K562 (cell line): ENCODE measurements at regions not wholly inside any gene's neighbourhood (a gene's known extent, or its start where the extent isn't known, plus 50 kb on each side); places are given as distances from the start of the nearest gene placed in this dataset.

Experiments
- ATAC-seq: fragments of 200-7000 bp; cut with Tn5 transposase; 3 replicates; pipeline ENCODE4 v1.9.1; 2020; ENCODE audit warnings: moderate library complexity
- BruUV-seq: library from RNA; stranded (reverse); fragments of 400-500 nt; replicated peaks from 2 replicates; lab custom pipeline; 2021; lab: Mats Ljungman, UMichigan
- CTCF ChIA-PET: fragments of 300-600 bp; formaldehyde crosslinking; extraction: SDS; loops from one replicate; lab custom pipeline; 2021; ENCODE audit warnings: low intra/inter-chr PET ratio; lab: Yijun Ruan, JAX
- POLR2A ChIA-PET: fragments of 300-600, 350-650 bp; sonication (Branson Sonifier 250); formaldehyde crosslinking; extraction: SDS; loops from one replicate; lab custom pipeline; 2021; ENCODE audit warnings: antibody characterized with exemption, inconsistent platforms; lab: Yijun Ruan, JAX
- DNase-seq, 4 experiments: peaks; one replicate each; pipeline versions ENCODE4 v3.0.0 to v3.0.0-alpha.2; 2011 to 2018; ENCODE audit warnings: low spot score in 3 of 4, mixed read lengths in 3 of 4; ENCODE audit errors: extremely low read depth in 1 of 4
- FAIRE-seq: peaks from 2 replicates; lab custom pipeline; 2011; peaks lifted over from hg19 to GRCh38; lab: Jason Lieb, UNC
- H2AFZ ChIP-seq: 2 replicates; pipeline ENCODE4 v1.6.0; 2011; ENCODE audit warnings: low read depth, low read length, control low read depth, inconsistent platforms
- H3K27ac ChIP-seq: fragments of 200-600 bp; 3 replicates; pipeline ENCODE4 v1.8.0; 2011; ENCODE audit warnings: low read depth, mild to moderate bottlenecking, control low read depth, inconsistent platforms, low read length, moderate library complexity, mixed read lengths; ENCODE audit errors: extremely low read depth
- H3K27me3 ChIP-seq, 2 experiments: fragments of 300-600 bp in 1 of 2; 2 replicates in 1 of 2; 3 replicates in 1 of 2; pipeline versions ENCODE4 v1.6.0 to v1.8.0; 2011; ENCODE audit warnings: inconsistent platforms in 2 of 2, low read length in 2 of 2, mild to moderate bottlenecking in 1 of 2, mixed read lengths in 1 of 2, moderate library complexity in 1 of 2; ENCODE audit not compliant: control insufficient read depth in 2 of 2, insufficient read depth in 2 of 2
- H3K36me3 ChIP-seq: fragments of 300-600 bp; 3 replicates; pipeline ENCODE4 v1.8.0; 2011; ENCODE audit warnings: mild to moderate bottlenecking, low read length, inconsistent platforms; ENCODE audit not compliant: control insufficient read depth, insufficient read depth
- H3K4me1 ChIP-seq, 2 experiments: fragments of 200-600 bp in 1 of 2; replicated peaks in 1 of 2; 2 replicates in 1 of 2; 3 replicates in 1 of 2; pipeline versions ENCODE4 v1.5.1 to v1.8.0; 2011; ENCODE audit warnings: inconsistent platforms in 2 of 2, low read length in 2 of 2, mild to moderate bottlenecking in 1 of 2, mixed read lengths in 1 of 2, moderate library complexity in 1 of 2; ENCODE audit not compliant: control insufficient read depth in 2 of 2, insufficient read depth in 2 of 2
- H3K4me2 ChIP-seq: 2 replicates; pipeline ENCODE4 v1.6.1; 2011; ENCODE audit warnings: low read length, control low read depth, inconsistent platforms, mixed read lengths; ENCODE audit not compliant: insufficient read depth
- H3K4me3 ChIP-seq: fragments of 200-600 bp; sonication (generic), shearing (Covaris generic); 2 replicates; pipeline ENCODE4 v1.5.1; 2016; ENCODE audit warnings: control low read depth, inconsistent platforms
- H3K79me2 ChIP-seq: fragments of 200-600 bp; 3 replicates; pipeline ENCODE4 v1.8.0; 2011; ENCODE audit warnings: low read length, inconsistent platforms; ENCODE audit not compliant: control insufficient read depth, insufficient read depth
- H3K9ac ChIP-seq, 2 experiments: 2 replicates each; pipeline versions ENCODE4 v1.6.0 to v1.6.1; 2011; ENCODE audit warnings: low read depth in 2 of 2, low read length in 2 of 2, control low read depth in 1 of 2, inconsistent platforms in 1 of 2, mild to moderate bottlenecking in 1 of 2, mixed read lengths in 1 of 2; ENCODE audit not compliant: insufficient read depth in 1 of 2
- H3K9me1 ChIP-seq: one replicate; pipeline ENCODE4 v1.6.0; 2011; ENCODE audit warnings: inconsistent platforms, mild to moderate bottlenecking, low read length, moderate library complexity; ENCODE audit not compliant: control insufficient read depth, insufficient read depth
- H3K9me3 ChIP-seq: replicated peaks from 2 replicates; pipeline ENCODE4 v1.5.1; 2011; ENCODE audit warnings: low read depth, low read length, inconsistent platforms; ENCODE audit not compliant: control insufficient read depth, insufficient read depth
- H4K20me1 ChIP-seq: replicated peaks from 2 replicates; pipeline ENCODE4 v1.6.1; 2011; ENCODE audit warnings: low read length, inconsistent platforms, mixed read lengths; ENCODE audit not compliant: control insufficient read depth, insufficient read depth
- CEBPB ChIP-seq: fragments of 450-650 bp; IDR thresholded peaks from 2 replicates; pipeline ENCODE4 v1.6.1; 2016; ENCODE audit warnings: missing genetic modification characterization, missing compliant biosample characterization
- HMBOX1 ChIP-seq: sonication (generic); IDR thresholded peaks from 2 replicates; pipeline ENCODE4 v1.6.1; 2016
- JUNB ChIP-seq: fragments of 450-650 bp; formaldehyde crosslinking; conservative IDR thresholded peaks from 2 replicates; pipeline ENCODE4 v1.4.0; 2020; ENCODE audit warnings: mild to moderate bottlenecking
- MEIS2 ChIP-seq: fragments of 450-650 bp; IDR thresholded peaks from 2 replicates; pipeline ENCODE4 v1.6.1; 2014; ENCODE audit warnings: mild to moderate bottlenecking; ENCODE audit not compliant: partially characterized antibody
- PBX2 ChIP-seq, 2 experiments: IDR thresholded peaks in 1 of 2; conservative IDR thresholded peaks in 1 of 2; 2 replicates each; pipeline ENCODE4 v1.6.1; 2016; ENCODE audit warnings: low read depth in 2 of 2, mild to moderate bottlenecking in 1 of 2, missing compliant biosample characterization in 1 of 2, missing genetic modification characterization in 1 of 2, moderate library complexity in 1 of 2
- PKNOX1 ChIP-seq: fragments of 450-650 bp; IDR thresholded peaks from 2 replicates; pipeline ENCODE4 v1.6.1; 2016
- POLR2B ChIP-seq: fragments of 450-650 bp; IDR thresholded peaks from 2 replicates; pipeline ENCODE4 v1.6.1; 2018; ENCODE audit warnings: low read depth; ENCODE audit not compliant: partially characterized antibody
- TCF7 ChIP-seq: sonication (generic); IDR thresholded peaks from 2 replicates; pipeline ENCODE4 v1.6.1; 2016; ENCODE audit warnings: antibody characterized with exemption, borderline replicate concordance
- ZNF184 ChIP-seq: sonication (generic); formaldehyde crosslinking; IDR thresholded peaks from 2 replicates; pipeline ENCODE4 v1.5.0; 2020; ENCODE audit warnings: missing genetic modification reagents
- WGBS: fragments of 100-300 bp; shearing (Covaris generic); methylation state at CpG from one replicate; pipeline ENCODE4 v1.1.6; 2016; ENCODE audit warnings: low coverage, mixed read lengths; ENCODE audit not compliant: insufficient coverage; ENCODE audit errors: missing lambda C conversion rate; 5-methylcytosine and 5-hydroxymethylcytosine counted together
- in situ Hi-C: fragments of 300-500 bp; cut with MboI; formaldehyde crosslinking; loops from 4 replicates; pipeline ENCODE4 v1.15.0; 2018; ENCODE audit warnings: inconsistent platforms, mixed read lengths
- intact Hi-C: fragments of 100-400 bp; cut with micrococcal nuclease; formaldehyde crosslinking; loops from 2 replicates; pipeline ENCODE4 v1.14.2; 2022
- TF ChIP-seq, protein P1 (sequence below): fragments of 250-450 bp; sonication (Bioruptor Pico); IDR thresholded peaks from 2 replicates; pipeline ENCODE4 v1.9.0; 2021; ENCODE audit warnings: mild to moderate bottlenecking
- TF ChIP-seq, protein P2 (sequence below): sonication (generic); formaldehyde crosslinking; IDR thresholded peaks from 2 replicates; pipeline ENCODE4 v1.8.0; 2022; ENCODE audit warnings: mild to moderate bottlenecking, missing genetic modification reagents

GRCh38 chr17:53765129-53765528 is 57.6 kb upstream of the KIF2B start:
- H2AFZ ChIP-seq, result 0 out of 2 replicates have a peak overlapping the region, but pooled peaks have one; percentile 17
- no peaks in the 10 kb centered on the region for H3K9me1 ChIP-seq
- intact Hi-C loops, result no loop called here
- peak; percentile 52 for FAIRE-seq
- H3K4me1 ChIP-seq, result peaks cover 0 to 3% of the 10 kb centered on the region in 2 experiments; a peak in 2 of 5 replicates
- no peaks in the 10 kb centered on the region for H3K36me3 ChIP-seq
- H3K9ac ChIP-seq, result no peak overlapping the region
- ATAC-seq, result peak; percentile 87
- H3K79me2 ChIP-seq, result no peaks in the 10 kb centered on the region
- no peaks in the 10 kb centered on the region for H4K20me1 ChIP-seq
- no TSS peak for BruUV-seq
- 5% methylated on average over 2 of the region's 2 CpGs for WGBS
- ChIA-PET CTCF (no interaction called here), POLR2A (no interaction called here)
- H3K4me3 ChIP-seq, result no peak overlapping the region
- peak in 2 of 4 experiments; percentile 48 to 64 for DNase-seq
- in situ Hi-C loops, result loop anchor here (10.0 kb wide), 1 partner anchor 1110 kb away; no protein-coding TSS in a partner anchor
- no peaks in the 10 kb centered on the region for H3K27me3 ChIP-seq
- H3K4me2 ChIP-seq, result no peak overlapping the region
- no peak overlapping the region for H3K27ac ChIP-seq
- no peaks in the 10 kb centered on the region for H3K9me3 ChIP-seq
- TF ChIP-seq, protein P1, sequence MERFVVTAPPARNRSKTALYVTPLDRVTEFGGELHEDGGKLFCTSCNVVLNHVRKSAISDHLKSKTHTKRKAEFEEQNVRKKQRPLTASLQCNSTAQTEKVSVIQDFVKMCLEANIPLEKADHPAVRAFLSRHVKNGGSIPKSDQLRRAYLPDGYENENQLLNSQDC (CRISPR knock-in tag), result no peak
- TF ChIP-seq CEBPB (tag), result peak; percentile 80
- no peak for TF ChIP-seq ZNF184 (CRISPR knock-in tag)
- no peak for TF ChIP-seq JUNB (CRISPR knock-in tag)
- TF ChIP-seq TCF7, result no peak
- no peak for TF ChIP-seq POLR2B
- peak; percentile 93 for TF ChIP-seq MEIS2
- peak; percentile 46; the same call in 1 of the 2 replicates for TF ChIP-seq HMBOX1
- TF ChIP-seq PKNOX1, result peak; percentile 89
- TF ChIP-seq, protein P2, sequence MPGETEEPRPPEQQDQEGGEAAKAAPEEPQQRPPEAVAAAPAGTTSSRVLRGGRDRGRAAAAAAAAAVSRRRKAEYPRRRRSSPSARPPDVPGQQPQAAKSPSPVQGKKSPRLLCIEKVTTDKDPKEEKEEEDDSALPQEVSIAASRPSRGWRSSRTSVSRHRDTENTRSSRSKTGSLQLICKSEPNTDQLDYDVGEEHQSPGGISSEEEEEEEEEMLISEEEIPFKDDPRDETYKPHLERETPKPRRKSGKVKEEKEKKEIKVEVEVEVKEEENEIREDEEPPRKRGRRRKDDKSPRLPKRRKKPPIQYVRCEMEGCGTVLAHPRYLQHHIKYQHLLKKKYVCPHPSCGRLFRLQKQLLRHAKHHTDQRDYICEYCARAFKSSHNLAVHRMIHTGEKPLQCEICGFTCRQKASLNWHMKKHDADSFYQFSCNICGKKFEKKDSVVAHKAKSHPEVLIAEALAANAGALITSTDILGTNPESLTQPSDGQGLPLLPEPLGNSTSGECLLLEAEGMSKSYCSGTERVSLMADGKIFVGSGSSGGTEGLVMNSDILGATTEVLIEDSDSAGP, result no peak
- peak; percentile 44 for TF ChIP-seq PBX2 (CRISPR knock-in tag; IDR thresholded peaks at IDR 0.05; ENCODE audit: low read depth)
- TF ChIP-seq PBX2 (tag; conservative IDR thresholded peaks at IDR 0.05; ENCODE audit: low read depth), result peak; percentile 82
